Colonic mucosa (tissue), 4 donors: ENCODE measurements at regions not wholly inside any gene's neighbourhood (a gene's known extent, or its start where the extent isn't known, plus 50 kb on each side); places are given as distances from the start of the nearest gene placed in this dataset.

Experiments
- DNase-seq: peaks from one replicate; pipeline ENCODE4 v3.0.0-alpha.2; 2020
- H3K27ac ChIP-seq: fragments of 200-600 bp; one replicate; pipeline ENCODE4 v1.8.0; 2021
- H3K27me3 ChIP-seq: fragments of 200-600 bp; one replicate; pipeline ENCODE4 v1.8.0; 2021
- H3K36me3 ChIP-seq: fragments of 200-600 bp; one replicate; pipeline ENCODE4 v1.8.0; 2021
- H3K4me1 ChIP-seq: fragments of 200-600 bp; one replicate; pipeline ENCODE4 v1.8.0; 2021; ENCODE audit warnings: mild to moderate bottlenecking
- H3K4me3 ChIP-seq: fragments of 200-600 bp; one replicate; pipeline ENCODE4 v1.8.0; 2021
- H3K9ac ChIP-seq, 2 donors: one replicate each; pipeline ENCODE4 v1.7.0; 2013; ENCODE audit warnings: control low read depth in 2 of 2, low read depth in 2 of 2, low read length in 2 of 2
- H3K9me3 ChIP-seq: fragments of 200-600 bp; one replicate; pipeline ENCODE4 v1.8.0; 2021
- CTCF ChIP-seq: fragments of 200-600 bp; IDR thresholded peaks from one replicate; pipeline ENCODE4 v1.8.0; 2022; ENCODE audit warnings: antibody characterized with exemption, mild to moderate bottlenecking
- intact Hi-C: fragments of 100-400 bp; cut with DNase I; formaldehyde crosslinking; loops from one replicate; pipeline ENCODE4 v1.14.1; 2022
- donor health status: healthy.
- donor health status: DM: no; HTN: no; CAD: no.
- donor health status: DM: no; HTN: no; CAD: no.

- no peak overlapping the region for H3K9ac ChIP-seq
- no peaks in the 10 kb centered on the region for H3K9me3 ChIP-seq
- no peaks in the 10 kb centered on the region for H3K27me3 ChIP-seq
- intact Hi-C loops = no loop called here
- H3K4me1 ChIP-seq = no peaks in the 10 kb centered on the region
- no peak for DNase-seq
- H3K36me3 ChIP-seq = no peaks in the 10 kb centered on the region
- H3K4me3 ChIP-seq = no peak overlapping the region
- TF ChIP-seq CTCF = no peak
- no peak overlapping the region for H3K27ac ChIP-seq
Observed at GRCh38 chr6:14999106-14999505, 246.8 kb upstream of the JARID2 start.

GRCh38 chr6:15001326-15001910 is 244.5 kb upstream of the JARID2 start:
- intact Hi-C loops = no loop called here
- H3K9me3 ChIP-seq = no peaks in the 10 kb centered on the region
- no peaks in the 10 kb centered on the region for H3K27me3 ChIP-seq
- H3K36me3 ChIP-seq = no peaks in the 10 kb centered on the region
- H3K4me3 ChIP-seq = no peak overlapping the region
- H3K27ac ChIP-seq = no peak overlapping the region
- no peaks in the 10 kb centered on the region for H3K4me1 ChIP-seq
- no peak for TF ChIP-seq CTCF
- no peak for DNase-seq
- H3K9ac ChIP-seq = no peak overlapping the region

- Histone ChIP-seq H3K9ac (no peak overlapping the region), H3K27me3 (no peaks in the 10 kb centered on the region), H3K27ac (no peak overlapping the region), H3K9me3 (no peaks in the 10 kb centered on the region), H3K4me3 (no peak overlapping the region), H3K4me1 (no peaks in the 10 kb centered on the region), H3K36me3 (no peaks in the 10 kb centered on the region)
- TF ChIP-seq CTCF = no peak
- no peak for DNase-seq
- intact Hi-C loops = no loop called here
Observed at GRCh38 chr6:15008269-15008668, 237.6 kb upstream of the JARID2 start.

- H3K27me3 ChIP-seq = no peaks in the 10 kb centered on the region
- DNase-seq = no peak
- H3K4me3 ChIP-seq = no peak overlapping the region
- H3K9me3 ChIP-seq = no peaks in the 10 kb centered on the region
- H3K9ac ChIP-seq = no peak overlapping the region
- H3K36me3 ChIP-seq = no peaks in the 10 kb centered on the region
- H3K4me1 ChIP-seq = no peaks in the 10 kb centered on the region
- H3K27ac ChIP-seq = no peak overlapping the region
- no peak for TF ChIP-seq CTCF
- intact Hi-C loops = no loop called here
Observed at GRCh38 chr6:15014958-15015357, 230.9 kb upstream of the JARID2 start.

GRCh38 chr6:15016813-15017212 is 229.1 kb upstream of the JARID2 start:
- Histone ChIP-seq H3K4me3 (no peak overlapping the region), H3K9me3 (no peaks in the 10 kb centered on the region), H3K27me3 (no peaks in the 10 kb centered on the region), H3K4me1 (no peaks in the 10 kb centered on the region), H3K9ac (no peak overlapping the region), H3K36me3 (no peaks in the 10 kb centered on the region), H3K27ac (no peak overlapping the region)
- intact Hi-C loops = no loop called here
- no peak for TF ChIP-seq CTCF
- no peak for DNase-seq
